ENCODE measurements at regions not wholly inside any gene's neighbourhood (a gene's known extent, or its start where the extent isn't known, plus 50 kb on each side); places are given as distances from the start of the nearest gene placed in this dataset.
A peak's percentile ranks its signal among the peaks of the same experiment; 100 is the strongest.
"Not testable (repeated sequence)": the region's sequence is repeated elsewhere in the genome, so short reads cannot be mapped to it uniquely, and the experiment has no call there.

DNA sequence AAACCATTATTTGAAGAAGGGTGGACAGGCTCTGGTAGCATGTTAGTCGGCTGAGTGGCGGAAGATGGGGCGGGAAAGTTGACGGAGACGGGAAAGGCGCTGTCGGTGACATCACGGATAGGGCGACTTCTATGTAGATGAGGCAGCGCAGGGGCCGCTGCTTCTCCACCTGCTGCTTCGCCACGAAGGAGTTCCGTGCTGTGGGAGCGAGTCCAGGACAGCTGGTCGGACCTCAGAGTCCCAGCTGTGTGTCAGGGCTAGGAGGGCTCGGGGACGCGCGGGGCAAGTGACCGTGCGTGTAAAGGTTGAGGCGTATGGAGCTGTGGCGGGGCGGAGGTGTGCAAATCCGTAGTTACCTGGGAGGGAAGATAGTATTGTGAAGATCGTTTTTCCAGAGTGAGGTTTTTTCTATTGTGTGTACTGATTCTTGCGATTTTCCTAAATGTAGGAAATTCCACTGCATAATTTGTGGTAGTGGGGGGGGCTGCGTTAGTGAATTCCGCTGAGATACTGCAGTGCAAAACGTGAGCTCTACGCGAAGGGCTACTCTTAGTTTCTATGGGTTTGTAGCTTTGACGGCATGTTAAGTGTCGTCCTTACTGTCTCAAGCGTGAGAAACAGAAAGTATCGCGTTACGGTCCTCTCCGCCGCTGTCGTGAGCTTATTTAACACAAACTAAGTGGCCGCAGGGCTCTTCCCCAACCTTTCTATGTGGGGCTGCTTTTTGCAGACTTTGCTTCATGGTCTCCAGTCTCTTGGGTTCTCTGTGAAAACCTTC, 111.2 kb upstream of the NBPF11 start:
- H3K36me3 ChIP-seq (ENCODE audit: insufficient read depth, low read length) = no peaks in the 10 kb centered on the region
- H3K9me3 ChIP-seq (ENCODE audit: insufficient read depth, low read length, severe bottlenecking) = no peaks in the 10 kb centered on the region
- H4K20me1 ChIP-seq (ENCODE audit: insufficient read depth, low read length) = no peaks in the 10 kb centered on the region
- peak overlapping the region in 1 of 2 experiments; percentile 33; a peak in 1 of 4 replicates for H3K4me3 ChIP-seq (ENCODE audit: low read depth in 1 of 2, low read length in 2 of 2)
- H3K4me1 ChIP-seq (ENCODE audit: insufficient read depth, low read length) = no peaks in the 10 kb centered on the region
- H3K27me3 ChIP-seq (ENCODE audit: insufficient read depth, low read length, poor library complexity) = peaks cover 20% of the 10 kb centered on the region
- no peak overlapping the region for H3K9ac ChIP-seq (ENCODE audit: low read depth, low read length)
- peak overlapping the region; percentile 43; the same call in 1 of the 2 replicates for H3K4me2 ChIP-seq (ENCODE audit: insufficient read depth, low read length)
- ATAC-seq (ENCODE audit: insufficient read depth, low read depth) = peak; percentile 48; the same call in 1 of the 3 replicates
- no peak for TF ChIP-seq CTCF (IDR thresholded peaks at IDR 0.05; ENCODE audit: borderline replicate concordance, extremely low read depth, low read length, poor library complexity, severe bottlenecking)
- no peak for TF ChIP-seq EZH2 (IDR thresholded peaks at IDR 0.05; ENCODE audit: borderline replicate concordance, low read depth, low read length, severe bottlenecking)
- peak overlapping the region; percentile 26; the same call in 1 of the 2 replicates for H2AFZ ChIP-seq (ENCODE audit: low read depth, low read length)
- no peaks in the 10 kb centered on the region for H3K79me2 ChIP-seq (ENCODE audit: insufficient read depth, low read length)
- no peak overlapping the region for H3K27ac ChIP-seq (ENCODE audit: low read length)
- no peak for DNase-seq

GRCh38 chr1:148261684-148262083, 109.6 kb upstream of the NBPF11 start:
- H3K4me3 ChIP-seq (ENCODE audit: low read depth in 1 of 2, low read length in 2 of 2); H3K36me3 ChIP-seq (ENCODE audit: insufficient read depth, low read length); H3K9me3 ChIP-seq (ENCODE audit: insufficient read depth, low read length, severe bottlenecking); H3K4me2 ChIP-seq (ENCODE audit: insufficient read depth, low read length); DNase-seq; H2AFZ ChIP-seq (ENCODE audit: low read depth, low read length); H3K27ac ChIP-seq (ENCODE audit: low read length); H3K79me2 ChIP-seq (ENCODE audit: insufficient read depth, low read length); ATAC-seq (ENCODE audit: insufficient read depth, low read depth); H4K20me1 ChIP-seq (ENCODE audit: insufficient read depth, low read length); H3K9ac ChIP-seq (ENCODE audit: low read depth, low read length); H3K4me1 ChIP-seq (ENCODE audit: insufficient read depth, low read length): not testable (repeated sequence)
- peaks cover 20% of the 10 kb centered on the region for H3K27me3 ChIP-seq (ENCODE audit: insufficient read depth, low read length, poor library complexity)

DNA sequence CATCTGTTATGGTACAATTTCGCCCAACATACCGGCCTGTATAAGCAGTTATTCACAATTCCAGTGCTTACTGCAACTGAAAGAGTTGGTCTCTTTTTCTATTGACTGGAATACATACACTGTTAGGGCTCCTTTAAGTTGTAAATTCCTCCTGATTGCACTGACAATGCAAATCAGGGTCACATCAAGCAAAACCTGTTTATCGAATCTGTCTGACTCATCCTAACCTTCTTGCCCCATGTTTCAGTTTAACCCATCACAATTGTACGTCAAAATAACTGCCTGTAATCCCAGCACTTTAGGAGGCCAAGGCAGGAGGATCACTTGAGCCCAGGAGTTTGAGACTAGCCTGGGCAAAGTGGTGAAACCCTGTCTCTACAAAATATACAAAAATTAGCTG, 105.8 kb upstream of the NBPF11 start:
- not testable (repeated sequence) for H4K20me1 ChIP-seq (ENCODE audit: insufficient read depth, low read length); H3K4me1 ChIP-seq (ENCODE audit: insufficient read depth, low read length); H3K9ac ChIP-seq (ENCODE audit: low read depth, low read length); ATAC-seq (ENCODE audit: insufficient read depth, low read depth); DNase-seq; H3K4me3 ChIP-seq (ENCODE audit: low read depth in 1 of 2, low read length in 2 of 2); H3K27me3 ChIP-seq (ENCODE audit: insufficient read depth, low read length, poor library complexity); H3K4me2 ChIP-seq (ENCODE audit: insufficient read depth, low read length); H3K79me2 ChIP-seq (ENCODE audit: insufficient read depth, low read length); H3K36me3 ChIP-seq (ENCODE audit: insufficient read depth, low read length); H3K27ac ChIP-seq (ENCODE audit: low read length); H3K9me3 ChIP-seq (ENCODE audit: insufficient read depth, low read length, severe bottlenecking); H2AFZ ChIP-seq (ENCODE audit: low read depth, low read length)

DNA sequence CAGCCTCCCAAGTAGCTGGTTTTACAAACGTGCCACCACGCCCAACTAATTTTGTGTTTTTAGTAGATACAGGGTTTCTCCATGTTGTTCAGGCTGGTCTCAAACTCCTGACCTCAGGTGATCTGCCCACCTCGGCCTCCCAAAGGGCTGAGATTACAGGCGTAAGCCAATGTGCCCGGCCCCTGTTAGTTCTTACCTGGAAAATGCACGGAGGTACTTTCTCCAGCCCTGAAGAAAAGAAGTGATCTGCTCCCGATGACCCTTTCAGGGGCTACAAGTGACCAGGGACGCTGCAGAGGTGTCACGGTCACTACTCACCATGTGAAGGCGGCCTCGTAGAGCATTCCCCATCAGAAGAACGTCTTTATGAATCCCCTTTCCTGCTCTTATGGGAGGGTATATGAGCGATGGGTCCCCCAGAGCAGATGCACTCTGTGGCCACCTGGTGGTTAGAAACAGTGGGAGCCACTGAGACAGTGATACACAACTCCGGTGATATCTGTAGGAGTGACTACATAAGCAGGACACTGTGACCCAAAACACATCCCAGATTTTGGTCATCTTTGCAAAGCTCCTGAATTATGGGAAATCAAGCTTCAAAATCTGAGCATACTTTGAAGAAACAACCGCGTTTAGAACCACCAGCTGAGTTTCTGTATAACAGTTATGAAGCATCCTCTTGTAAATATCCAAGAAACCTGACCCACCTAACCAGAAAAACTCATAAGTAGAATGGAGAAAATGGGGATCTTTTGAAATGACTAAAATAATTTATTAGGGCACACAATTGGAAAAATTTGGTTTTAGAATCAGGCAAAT, 102.7 kb upstream of the NBPF11 start:
- not testable (repeated sequence) for H3K9ac ChIP-seq (ENCODE audit: low read depth, low read length); H3K36me3 ChIP-seq (ENCODE audit: insufficient read depth, low read length); H3K27ac ChIP-seq (ENCODE audit: low read length); H3K27me3 ChIP-seq (ENCODE audit: insufficient read depth, low read length, poor library complexity); H3K4me2 ChIP-seq (ENCODE audit: insufficient read depth, low read length); H3K4me3 ChIP-seq (ENCODE audit: low read depth in 1 of 2, low read length in 2 of 2); H2AFZ ChIP-seq (ENCODE audit: low read depth, low read length); H4K20me1 ChIP-seq (ENCODE audit: insufficient read depth, low read length); H3K4me1 ChIP-seq (ENCODE audit: insufficient read depth, low read length); H3K79me2 ChIP-seq (ENCODE audit: insufficient read depth, low read length); H3K9me3 ChIP-seq (ENCODE audit: insufficient read depth, low read length, severe bottlenecking)
- ATAC-seq (ENCODE audit: insufficient read depth, low read depth) (peak; percentile 74), DNase-seq (peak; percentile 19)
- TF ChIP-seq CTCF (IDR thresholded peaks at IDR 0.05; ENCODE audit: borderline replicate concordance, extremely low read depth, low read length, poor library complexity, severe bottlenecking) = peak; percentile 64

- H3K4me3 ChIP-seq (ENCODE audit: low read depth in 1 of 2, low read length in 2 of 2); DNase-seq; H2AFZ ChIP-seq (ENCODE audit: low read depth, low read length); H3K4me1 ChIP-seq (ENCODE audit: insufficient read depth, low read length); H3K36me3 ChIP-seq (ENCODE audit: insufficient read depth, low read length); H3K4me2 ChIP-seq (ENCODE audit: insufficient read depth, low read length); H3K79me2 ChIP-seq (ENCODE audit: insufficient read depth, low read length); H3K9ac ChIP-seq (ENCODE audit: low read depth, low read length); H3K27ac ChIP-seq (ENCODE audit: low read length); H4K20me1 ChIP-seq (ENCODE audit: insufficient read depth, low read length); H3K27me3 ChIP-seq (ENCODE audit: insufficient read depth, low read length, poor library complexity); H3K9me3 ChIP-seq (ENCODE audit: insufficient read depth, low read length, severe bottlenecking); ATAC-seq (ENCODE audit: insufficient read depth, low read depth): not testable (repeated sequence)
Measured at GRCh38 chr1:148253808-148254207, 101.7 kb upstream of the NBPF11 start.

DNA sequence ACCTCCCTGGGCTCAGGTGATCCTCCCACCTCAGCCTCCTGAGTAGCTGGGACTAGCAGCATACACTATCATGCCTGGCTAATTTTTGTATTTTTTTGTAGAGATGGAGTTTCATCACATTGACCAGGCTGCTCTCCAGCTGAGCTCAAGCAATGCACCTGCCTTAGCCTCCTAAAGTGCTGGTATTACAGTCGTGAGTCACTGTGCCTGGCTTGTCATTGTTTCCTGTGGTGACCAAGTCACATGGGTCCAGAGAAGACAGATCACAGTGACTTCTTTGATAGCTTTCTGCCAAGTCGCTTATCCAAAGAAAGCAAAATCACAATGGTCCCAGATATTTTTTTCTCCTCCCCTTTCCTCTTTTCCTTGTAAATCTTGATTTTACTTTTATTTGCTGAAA, 96.7 kb upstream of the NBPF11 start:
- H3K27me3 ChIP-seq (ENCODE audit: insufficient read depth, low read length, poor library complexity); H3K9ac ChIP-seq (ENCODE audit: low read depth, low read length); H3K79me2 ChIP-seq (ENCODE audit: insufficient read depth, low read length); H3K36me3 ChIP-seq (ENCODE audit: insufficient read depth, low read length); H2AFZ ChIP-seq (ENCODE audit: low read depth, low read length); DNase-seq; H3K4me1 ChIP-seq (ENCODE audit: insufficient read depth, low read length); H4K20me1 ChIP-seq (ENCODE audit: insufficient read depth, low read length); H3K9me3 ChIP-seq (ENCODE audit: insufficient read depth, low read length, severe bottlenecking); H3K4me3 ChIP-seq (ENCODE audit: low read depth in 1 of 2, low read length in 2 of 2); H3K27ac ChIP-seq (ENCODE audit: low read length); H3K4me2 ChIP-seq (ENCODE audit: insufficient read depth, low read length): not testable (repeated sequence)
- ATAC-seq (ENCODE audit: insufficient read depth, low read depth) = peak; percentile 96
